Endothelial cell of umbilical vein (primary cell): ENCODE measurements at regions not wholly inside any gene's neighbourhood (a gene's known extent, or its start where the extent isn't known, plus 50 kb on each side); places are given as distances from the start of the nearest gene placed in this dataset.
"Not testable (repeated sequence)": the region's sequence is repeated elsewhere in the genome, so short reads cannot be mapped to it uniquely, and the experiment has no call there.

ENCODE experiments used
- BruUV-seq: library from RNA; stranded (reverse); fragments of 400-500 nt; replicated peaks from 2 replicates; lab custom pipeline; 2021; lab: Mats Ljungman, UMichigan
- CTCF ChIA-PET: fragments of 300-600, 350-600 bp; sonication (Branson Sonifier 250); formaldehyde crosslinking; loops from one replicate; lab custom pipeline; 2021; ENCODE audit warnings: antibody characterized with exemption, inconsistent platforms; lab: Charles Lee
- POLR2A ChIA-PET: fragments of 300-600, 350-600 bp; sonication (Branson Sonifier 250); formaldehyde crosslinking; loops from one replicate; lab custom pipeline; 2021; ENCODE audit warnings: antibody characterized with exemption, inconsistent platforms; lab: Charles Lee
- DNase-seq: peaks from one replicate; pipeline ENCODE4 v3.0.0-alpha.2; 2011; ENCODE audit warnings: low read depth, low spot score
- FAIRE-seq: peaks from 2 replicates; lab custom pipeline; 2011; peaks lifted over from hg19 to GRCh38; lab: Jason Lieb, UNC
- H2AFZ ChIP-seq: 2 replicates; pipeline ENCODE4 v1.6.0; 2012; ENCODE audit warnings: low read depth, low read length, control low read depth, inconsistent platforms
- H3K27ac ChIP-seq: 2 replicates; pipeline ENCODE4 v1.5.1; 2011; ENCODE audit warnings: low read depth, mild to moderate bottlenecking, control low read depth, low read length, moderate library complexity; ENCODE audit not compliant: insufficient read depth
- H3K27me3 ChIP-seq, 2 experiments: 2 replicates each; pipeline versions ENCODE4 v1.6.0 to v1.6.1; 2011; ENCODE audit warnings: low read length in 2 of 2, mixed read lengths in 1 of 2; ENCODE audit not compliant: control insufficient read depth in 2 of 2, insufficient read depth in 2 of 2
- H3K36me3 ChIP-seq, 2 experiments: 2 replicates in 1 of 2; 3 replicates in 1 of 2; pipeline ENCODE4 v1.5.1; 2011; ENCODE audit warnings: low read length in 2 of 2, mild to moderate bottlenecking in 1 of 2, moderate library complexity in 1 of 2; ENCODE audit not compliant: control insufficient read depth in 2 of 2, insufficient read depth in 2 of 2; ENCODE audit errors: extremely low read depth in 1 of 2
- H3K4me1 ChIP-seq: 3 replicates; pipeline ENCODE4 v1.5.1; 2011; ENCODE audit warnings: mild to moderate bottlenecking, low read length; ENCODE audit not compliant: control insufficient read depth, insufficient read depth; ENCODE audit errors: extremely low read depth
- H3K4me2 ChIP-seq: 2 replicates; pipeline ENCODE4 v1.6.1; 2011; ENCODE audit warnings: low read length, control low read depth, mixed read lengths; ENCODE audit not compliant: insufficient read depth
- H3K4me3 ChIP-seq, 3 experiments: fragments of 200-600 bp in 1 of 3; sonication (generic), shearing (Covaris generic) in 1 of 3; replicated peaks in 1 of 3; 2 replicates each; pipeline ENCODE4 v1.5.1; 2011 to 2016; ENCODE audit warnings: control low read depth in 3 of 3, low read length in 3 of 3, mild to moderate bottlenecking in 2 of 3, inconsistent platforms in 1 of 3, low read depth in 1 of 3, moderate library complexity in 1 of 3; ENCODE audit not compliant: insufficient read depth in 1 of 3
- H3K79me2 ChIP-seq: 2 replicates; pipeline ENCODE4 v1.6.0; 2012; ENCODE audit warnings: low read length, inconsistent platforms; ENCODE audit not compliant: control insufficient read depth, insufficient read depth
- H3K9ac ChIP-seq: replicated peaks from 2 replicates; pipeline ENCODE3; 2011; ENCODE audit warnings: low read length, control low read depth; ENCODE audit not compliant: insufficient read depth; ENCODE audit errors: extremely low read depth
- H3K9me1 ChIP-seq: replicated peaks from 3 replicates; pipeline ENCODE4 v1.6.0; 2011; ENCODE audit warnings: mild to moderate bottlenecking, low read length; ENCODE audit not compliant: control insufficient read depth, insufficient read depth; ENCODE audit errors: extremely low read depth
- H3K9me3 ChIP-seq: replicated peaks from 2 replicates; pipeline ENCODE4 v1.5.1; 2012; ENCODE audit warnings: low read length, inconsistent platforms; ENCODE audit not compliant: control insufficient read depth, insufficient read depth
- H4K20me1 ChIP-seq: replicated peaks from 2 replicates; pipeline ENCODE3; 2011; ENCODE audit warnings: mild to moderate bottlenecking, low read length; ENCODE audit not compliant: control insufficient read depth, insufficient read depth; ENCODE audit errors: extremely low read depth
- CTCF ChIP-seq, 2 donors: IDR thresholded peaks; 1 replicate in 1 of 2; 2 replicates in 1 of 2; pipeline ENCODE4 v1.5.1; 2011; ENCODE audit warnings: low read length in 2 of 2, mild to moderate bottlenecking in 2 of 2, moderate library complexity in 2 of 2, control low read depth in 1 of 2, inconsistent platforms in 1 of 2, low read depth in 1 of 2; ENCODE audit not compliant: insufficient read depth in 1 of 2; ENCODE audit errors: extremely low read depth in 1 of 2
- EZH2 ChIP-seq: IDR thresholded peaks from 2 replicates; pipeline ENCODE4 v1.6.1; 2012; ENCODE audit warnings: borderline replicate concordance, low read depth, mild to moderate bottlenecking, moderate library complexity, low read length, inconsistent platforms; ENCODE audit not compliant: severe bottlenecking
- FOS ChIP-seq: IDR thresholded peaks from 2 replicates; pipeline ENCODE4 v1.6.1; 2011; ENCODE audit warnings: mild to moderate bottlenecking, low read length, moderate library complexity, borderline replicate concordance; ENCODE audit not compliant: insufficient read depth
- GATA2 ChIP-seq: IDR thresholded peaks from 2 replicates; pipeline ENCODE4 v1.7.0; 2011; ENCODE audit warnings: low read depth, mild to moderate bottlenecking, moderate library complexity, mixed read lengths, low read length; ENCODE audit not compliant: insufficient read length, insufficient read depth
- JUN ChIP-seq: IDR thresholded peaks from 2 replicates; pipeline ENCODE4 v1.6.1; 2011; ENCODE audit warnings: borderline replicate concordance, low read depth; ENCODE audit not compliant: insufficient read length, insufficient read depth
- MYC ChIP-seq: IDR thresholded peaks from one replicate; pipeline ENCODE4 v1.6.1; 2011; ENCODE audit warnings: mild to moderate bottlenecking, low read depth, low read length
- POLR2A ChIP-seq: IDR thresholded peaks from 2 replicates; pipeline ENCODE4 v1.6.1; 2012; ENCODE audit warnings: low read depth, mild to moderate bottlenecking, control low read depth, low read length
- POLR2AphosphoS5 ChIP-seq: IDR thresholded peaks from 2 replicates; pipeline ENCODE4 v1.6.1; 2012; ENCODE audit warnings: low read depth, mild to moderate bottlenecking, control low read depth, low read length, moderate library complexity; ENCODE audit not compliant: insufficient read depth
- dilution Hi-C: fragments of 300-500 bp; cut with MboI; formaldehyde crosslinking; loops from one replicate; pipeline ENCODE4 v1.15.0; 2019; ENCODE audit warnings: low sequenced_read_pairs; ENCODE audit not compliant: extremely low pct_ligation_motif_present
- intact Hi-C: fragments of 100-400 bp; cut with micrococcal nuclease; formaldehyde crosslinking; loops from one replicate; pipeline ENCODE4 v1.10.0; 2022

DNA sequence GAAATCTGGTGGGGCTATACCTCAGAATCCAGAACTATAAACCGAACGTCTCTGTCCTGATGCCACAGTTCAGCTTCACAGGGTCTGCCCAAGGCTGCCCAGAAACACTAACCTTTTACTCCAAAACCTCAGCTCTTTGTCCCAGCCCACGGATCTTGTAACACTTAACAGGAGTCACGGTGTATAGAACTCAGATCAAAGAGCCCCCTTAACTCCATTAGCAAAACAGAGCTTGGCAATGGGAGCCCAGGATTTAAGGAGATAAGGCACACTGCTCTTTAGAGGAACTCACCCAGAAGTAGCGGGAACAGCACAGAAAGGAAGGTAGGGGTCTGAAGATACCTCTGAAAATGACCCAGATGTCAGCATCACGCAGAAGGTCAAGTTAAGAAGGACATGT, 68.8 kb upstream of the SOX14 start:
- no peaks in the 10 kb centered on the region for H3K9me3 ChIP-seq
- no peak overlapping the region for H3K27ac ChIP-seq
- BruUV-seq: no TSS peak
- H3K4me1 ChIP-seq: no peaks in the 10 kb centered on the region
- no peaks in the 10 kb centered on the region for H3K36me3 ChIP-seq
- H3K4me2 ChIP-seq: no peak overlapping the region
- H3K79me2 ChIP-seq: no peaks in the 10 kb centered on the region
- no peaks in the 10 kb centered on the region for H3K27me3 ChIP-seq
- dilution Hi-C loops: no loop called here
- H3K9ac ChIP-seq: no peak overlapping the region
- no peak overlapping the region for H2AFZ ChIP-seq
- TF ChIP-seq POLR2AphosphoS5: no peak
- no peak for TF ChIP-seq GATA2
- no peak for TF ChIP-seq MYC
- POLR2A ChIA-PET: no interaction called here
- no peaks in the 10 kb centered on the region for H3K9me1 ChIP-seq
- no peaks in the 10 kb centered on the region for H4K20me1 ChIP-seq
- intact Hi-C loops: no loop called here
- FAIRE-seq (no peak), DNase-seq (no peak)
- CTCF ChIA-PET: no interaction called here
- no peak overlapping the region for H3K4me3 ChIP-seq

- Histone ChIP-seq H3K36me3 (no peaks in the 10 kb centered on the region), H2AFZ (no peak overlapping the region), H3K4me2 (no peak overlapping the region), H3K4me3 (no peak overlapping the region), H3K27me3 (no peaks in the 10 kb centered on the region), H3K9me1 (no peaks in the 10 kb centered on the region), H3K27ac (no peak overlapping the region), H3K4me1 (no peaks in the 10 kb centered on the region), H3K79me2 (no peaks in the 10 kb centered on the region), H3K9me3 (no peaks in the 10 kb centered on the region), H3K9ac (no peak overlapping the region), H4K20me1 (no peaks in the 10 kb centered on the region)
- no TSS peak for BruUV-seq
- DNase-seq (no peak), FAIRE-seq (no peak)
- intact Hi-C loops: loop anchor here (5.0 kb wide), 1 partner anchor 238 kb away; no protein-coding TSS in a partner anchor
- dilution Hi-C loops: no loop called here
- TF ChIP-seq POLR2A (no peak), JUN (no peak), POLR2AphosphoS5 (no peak), MYC (no peak), FOS (no peak), EZH2 (no peak), GATA2 (no peak), CTCF (IDR thresholded peaks at IDR 0.05; ENCODE audit: extremely low read depth in 1 of 2, insufficient read depth in 1 of 2, low read depth in 1 of 2, low read length in 2 of 2) (no peak)
- ChIA-PET POLR2A (no interaction called here), CTCF (interaction anchor here (0.9 kb wide), 1 partner anchor 9 kb away, joined by 3 read pairs; no protein-coding TSS in a partner anchor)
Observed at GRCh38 chr3:137709011-137709601, 55.0 kb upstream of the SOX14 start.

DNA sequence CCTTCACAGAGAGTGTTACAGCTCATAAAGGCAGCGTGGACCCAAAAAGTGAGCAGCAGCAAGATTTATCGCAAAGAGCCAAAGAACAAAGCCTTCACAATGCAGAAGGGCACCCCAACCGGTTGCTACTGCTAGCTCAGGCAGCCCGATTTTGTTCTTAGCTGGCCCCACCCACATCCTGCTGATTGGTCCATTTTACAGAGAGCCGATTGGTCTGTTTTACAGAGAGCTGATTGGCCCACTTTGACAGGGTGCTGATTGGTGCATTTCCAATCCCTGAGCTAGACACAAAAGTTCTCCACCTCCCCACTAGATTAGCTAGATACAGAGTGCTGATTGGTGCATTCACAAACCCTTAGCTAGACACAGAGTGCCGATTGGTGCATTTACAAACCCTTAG, 50.1 kb upstream of the SOX14 start:
- H3K36me3 ChIP-seq, H3K9ac ChIP-seq, H3K4me1 ChIP-seq, H4K20me1 ChIP-seq, H3K27me3 ChIP-seq, CTCF ChIA-PET, H3K4me3 ChIP-seq, H3K9me3 ChIP-seq, H3K4me2 ChIP-seq, dilution Hi-C loops, H3K9me1 ChIP-seq, intact Hi-C loops, H2AFZ ChIP-seq, FAIRE-seq, POLR2A ChIA-PET, DNase-seq, H3K27ac ChIP-seq, H3K79me2 ChIP-seq, BruUV-seq: not testable (repeated sequence)
